H1 (cell line): ENCODE measurements at regions not wholly inside any gene's neighbourhood (a gene's known extent, or its start where the extent isn't known, plus 50 kb on each side); places are given as distances from the start of the nearest gene placed in this dataset.

Experiments
- CTCF ChIA-PET: fragments of 300-600 bp; sonication (Branson Sonifier 250); formaldehyde crosslinking; loops from one replicate; lab custom pipeline; 2021; ENCODE audit not compliant: partially characterized antibody; lab: Charles Lee
- POLR2A ChIA-PET: fragments of 300-600 bp; sonication (Branson Sonifier 250); formaldehyde crosslinking; loops from one replicate; lab custom pipeline; 2021; ENCODE audit warnings: inconsistent platforms; ENCODE audit not compliant: partially characterized antibody; lab: Charles Lee
- DNase-seq, 2 experiments: peaks; one replicate each; pipeline versions ENCODE4 v3.0.0 to v3.0.0-alpha.2; 2010 to 2022; ENCODE audit warnings: low spot score in 2 of 2, low read depth in 1 of 2, mixed read lengths in 1 of 2
- FAIRE-seq: peaks from 2 replicates; lab custom pipeline; 2011; peaks lifted over from hg19 to GRCh38; lab: Jason Lieb, UNC
- H2AFZ ChIP-seq: 2 replicates; pipeline ENCODE4 v1.8.1; 2012; ENCODE audit warnings: low read length, inconsistent platforms
- H2AK5ac ChIP-seq: 2 replicates; pipeline ENCODE4 v1.6.1; 2013; ENCODE audit warnings: low read depth, low read length
- H2BK120ac ChIP-seq: replicated peaks from 2 replicates; pipeline ENCODE3; 2013; ENCODE audit warnings: low read depth, low read length, inconsistent platforms
- H2BK12ac ChIP-seq: 2 replicates; pipeline ENCODE4 v1.6.1; 2013; ENCODE audit warnings: low read depth, low read length
- H2BK15ac ChIP-seq: 2 replicates; pipeline ENCODE4 v1.6.1; 2013; ENCODE audit warnings: low read length
- H2BK20ac ChIP-seq: 2 replicates; pipeline ENCODE4 v1.6.1; 2013; ENCODE audit warnings: low read length
- H2BK5ac ChIP-seq: 2 replicates; pipeline ENCODE4 v1.6.1; 2013; ENCODE audit warnings: low read depth, low read length
- H3K14ac ChIP-seq: 2 replicates; pipeline ENCODE4 v1.6.1; 2013; ENCODE audit warnings: inconsistent platforms; ENCODE audit not compliant: insufficient read length
- H3K18ac ChIP-seq: 2 replicates; pipeline ENCODE4 v1.6.1; 2013; ENCODE audit warnings: low read length; ENCODE audit errors: extremely low read depth
- H3K23ac ChIP-seq: 2 replicates; pipeline ENCODE4 v1.6.1; 2013; ENCODE audit warnings: inconsistent platforms; ENCODE audit not compliant: insufficient read length
- H3K23me2 ChIP-seq: 2 replicates; pipeline ENCODE4 v1.6.1; 2013; ENCODE audit warnings: low read depth, low read length
- H3K27ac ChIP-seq: 2 replicates; pipeline ENCODE4 v1.6.1; 2011; ENCODE audit warnings: low read depth, low read length, inconsistent platforms
- H3K27me3 ChIP-seq, 4 experiments: replicated peaks in 1 of 4; 1 replicate in 1 of 4; 2 replicates in 3 of 4; pipeline versions ENCODE4 v1.6.1 to v1.8.1; 2011 to 2013; ENCODE audit warnings: low read length in 3 of 4, mild to moderate bottlenecking in 3 of 4, inconsistent platforms in 2 of 4, mixed read lengths in 2 of 4, moderate library complexity in 1 of 4; ENCODE audit not compliant: control insufficient read depth in 3 of 4, insufficient read depth in 3 of 4; ENCODE audit errors: extremely low read depth in 1 of 4
- H3K36me3 ChIP-seq, 4 experiments: 2 replicates each; pipeline versions ENCODE4 v1.6.1 to v1.8.1; 2011 to 2013; ENCODE audit warnings: mild to moderate bottlenecking in 4 of 4, low read length in 3 of 4, moderate library complexity in 2 of 4, control low read depth in 1 of 4, inconsistent platforms in 1 of 4; ENCODE audit not compliant: insufficient read depth in 4 of 4, control insufficient read depth in 2 of 4
- H3K4ac ChIP-seq: replicated peaks from 2 replicates; pipeline ENCODE3; 2013; ENCODE audit warnings: low read length, low read depth, mixed read lengths, inconsistent platforms; ENCODE audit not compliant: insufficient read length
- H3K4me1 ChIP-seq, 4 experiments: replicated peaks in 1 of 4; 1 replicate in 1 of 4; 2 replicates in 3 of 4; pipeline versions ENCODE4 v1.6.1 to v1.8.1; 2011 to 2013; ENCODE audit warnings: low read length in 3 of 4, inconsistent platforms in 2 of 4, mixed read lengths in 1 of 4; ENCODE audit not compliant: insufficient read depth in 4 of 4, control insufficient read depth in 3 of 4
- H3K4me2 ChIP-seq, 2 experiments: 2 replicates each; pipeline versions ENCODE4 v1.6.1 to v1.8.1; 2011 to 2013; ENCODE audit warnings: low read depth in 2 of 2, low read length in 2 of 2, control low read depth in 1 of 2, inconsistent platforms in 1 of 2, mild to moderate bottlenecking in 1 of 2; ENCODE audit not compliant: insufficient read depth in 1 of 2
- H3K4me3 ChIP-seq, 4 experiments: fragments of 200-600, 300-600 bp in 1 of 4; sonication (generic), shearing (Covaris generic), sonication (Bioruptor Twin) in 1 of 4; 2 replicates each; pipeline versions ENCODE4 v1.5.1 to v1.8.1; 2011 to 2016; ENCODE audit warnings: low read length in 4 of 4, low read depth in 3 of 4, control low read depth in 2 of 4, inconsistent platforms in 2 of 4, mild to moderate bottlenecking in 2 of 4, mixed read lengths in 1 of 4, moderate library complexity in 1 of 4; ENCODE audit not compliant: insufficient read depth in 2 of 4; ENCODE audit errors: extremely low read depth in 1 of 4
- H3K56ac ChIP-seq: replicated peaks from 2 replicates; pipeline ENCODE3; 2013; ENCODE audit warnings: low read depth, mild to moderate bottlenecking, mixed read lengths, low read length, inconsistent platforms; ENCODE audit not compliant: insufficient read length
- H3K79me1 ChIP-seq: 2 replicates; pipeline ENCODE4 v1.6.1; 2013; ENCODE audit warnings: low read depth, low read length, control low read depth
- H3K79me2 ChIP-seq, 2 experiments: 2 replicates each; pipeline versions ENCODE4 v1.6.1 to v1.8.1; 2012 to 2013; ENCODE audit warnings: low read length in 2 of 2, mild to moderate bottlenecking in 2 of 2, inconsistent platforms in 1 of 2; ENCODE audit not compliant: insufficient read depth in 2 of 2, control insufficient read depth in 1 of 2
- H3K9ac ChIP-seq, 4 experiments: replicated peaks in 1 of 4; 1 replicate in 1 of 4; 2 replicates in 3 of 4; pipeline versions ENCODE4 v1.6.1 to v1.8.1; 2011 to 2013; ENCODE audit warnings: low read depth in 3 of 4, low read length in 3 of 4, control low read depth in 2 of 4, mild to moderate bottlenecking in 2 of 4, moderate library complexity in 2 of 4, inconsistent platforms in 1 of 4; ENCODE audit errors: extremely low read depth in 1 of 4
- H3K9me3 ChIP-seq, 2 experiments: 2 replicates each; pipeline versions ENCODE4 v1.6.1 to v1.8.1; 2012 to 2013; ENCODE audit warnings: mild to moderate bottlenecking in 2 of 2, moderate library complexity in 2 of 2, control low read depth in 1 of 2, inconsistent platforms in 1 of 2, low read depth in 1 of 2, low read length in 1 of 2, mixed read lengths in 1 of 2; ENCODE audit not compliant: insufficient read depth in 2 of 2
- H4K20me1 ChIP-seq, 2 experiments: replicated peaks in 1 of 2; 2 replicates each; pipeline versions ENCODE3 to v1.8.1; 2011 to 2013; ENCODE audit warnings: inconsistent platforms in 2 of 2, low read length in 2 of 2, mild to moderate bottlenecking in 1 of 2; ENCODE audit not compliant: insufficient read depth in 2 of 2, control insufficient read depth in 1 of 2
- H4K5ac ChIP-seq: 2 replicates; pipeline ENCODE4 v1.6.1; 2013; ENCODE audit warnings: low read length, low read depth, mixed read lengths, inconsistent platforms; ENCODE audit not compliant: insufficient read length
- H4K8ac ChIP-seq: 2 replicates; pipeline ENCODE4 v1.8.0; 2013; ENCODE audit warnings: mild to moderate bottlenecking, moderate library complexity, low read length, inconsistent platforms; ENCODE audit not compliant: insufficient read depth; ENCODE audit errors: extremely low read depth
- H4K91ac ChIP-seq: replicated peaks from 2 replicates; pipeline ENCODE3; 2013; ENCODE audit warnings: low read length, mixed read lengths, inconsistent platforms; ENCODE audit not compliant: insufficient read length
- ASH2L ChIP-seq: fragments of 200-600, 300-600 bp; sonication (generic); IDR thresholded peaks from one replicate; pipeline ENCODE4 v1.7.1; 2017; ENCODE audit warnings: low read length
- CBX5 ChIP-seq: fragments of 300-800, 300-1000 bp; sonication (generic); IDR thresholded peaks from 2 replicates; pipeline ENCODE4 v1.7.1; 2016; ENCODE audit warnings: antibody characterized with exemption, low read length, low read depth
- CEBPB ChIP-seq: IDR thresholded peaks from 2 replicates; pipeline ENCODE4 v1.6.1; 2012; ENCODE audit warnings: low read depth, low read length
- CTCF ChIP-seq, 3 experiments: IDR thresholded peaks; 1 replicate in 2 of 3; 2 replicates in 1 of 3; pipeline versions ENCODE4 v1.5.1 to v1.6.1; 2011; ENCODE audit warnings: low read length in 3 of 3, mild to moderate bottlenecking in 3 of 3, inconsistent platforms in 2 of 3, low read depth in 1 of 3, moderate library complexity in 1 of 3; ENCODE audit not compliant: insufficient read depth in 1 of 3; ENCODE audit errors: control extremely low read depth in 1 of 3
- EGR1 ChIP-seq: IDR thresholded peaks from 2 replicates; pipeline ENCODE4 v1.6.1; 2011; ENCODE audit warnings: low read depth, low read length, borderline replicate concordance
- GTF2F1 ChIP-seq: IDR thresholded peaks from 2 replicates; pipeline ENCODE4 v1.6.1; 2012; ENCODE audit warnings: low read depth, low read length, improper control_type of control experiment, borderline replicate concordance
- KDM1A ChIP-seq: fragments of 200-600, 300-600 bp; sonication (generic); IDR thresholded peaks from 2 replicates; pipeline ENCODE4 v1.7.1; 2016; ENCODE audit warnings: mild to moderate bottlenecking, low read length, borderline replicate concordance
- MAX ChIP-seq: IDR thresholded peaks from 2 replicates; pipeline ENCODE4 v1.6.1; 2012; ENCODE audit warnings: inconsistent platforms
- NRF1 ChIP-seq: IDR thresholded peaks from 2 replicates; pipeline ENCODE4 v1.6.1; 2011; ENCODE audit warnings: mild to moderate bottlenecking, low read depth, low read length, improper control_type of control experiment
- RAD21 ChIP-seq, 2 experiments: IDR thresholded peaks in 1 of 2; conservative IDR thresholded peaks in 1 of 2; 2 replicates each; pipeline ENCODE4 v1.6.1; 2011; ENCODE audit warnings: low read depth in 2 of 2, low read length in 2 of 2, improper control_type of control experiment in 1 of 2, inconsistent platforms in 1 of 2, mild to moderate bottlenecking in 1 of 2, moderate library complexity in 1 of 2
- WGBS, 2 experiments: shearing (Covaris generic) in 1 of 2; methylation state at CpG; one replicate each; pipeline versions ENCODE4 v1.1.6 to v1.1.7; 2013 to 2015; ENCODE audit warnings: low lambda C conversion rate in 2 of 2, mixed read lengths in 2 of 2, inconsistent platforms in 1 of 2, low coverage in 1 of 2, missing lambda C conversion rate in 1 of 2; ENCODE audit not compliant: insufficient replicate concordance in 2 of 2, insufficient coverage in 1 of 2, insufficient read length in 1 of 2; ENCODE audit errors: extremely low coverage in 1 of 2, missing lambda C conversion rate in 1 of 2; 5-methylcytosine and 5-hydroxymethylcytosine counted together

GRCh38 chrX:42714981-42715700, 62.8 kb downstream of the PPP1R2C start:
- FAIRE-seq = peak; percentile 90

More at GRCh38 chrX:42714981-42715700, 62.8 kb downstream of the PPP1R2C start:
- Histone ChIP-seq H2AK5ac (no peak overlapping the region), H3K79me1 (no peaks in the 10 kb centered on the region), H3K23ac (no peak overlapping the region), H3K18ac (no peak overlapping the region), H3K9me3 (no peaks in the 10 kb centered on the region), H3K14ac (no peak overlapping the region), H2BK5ac (no peak overlapping the region), H4K91ac (no peak overlapping the region), H2BK15ac (no peak overlapping the region), H3K4me1 (peaks cover 0 to 5% (median 1%) of the 10 kb centered on the region in 4 experiments; a peak in 3 of 7 replicates), H3K4me2 (no peak overlapping the region), H3K9ac (no peak overlapping the region), H4K5ac (no peak overlapping the region), H4K8ac (no peak overlapping the region), H3K36me3 (no peaks in the 10 kb centered on the region), H3K27ac (no peak overlapping the region), H2BK20ac (no peak overlapping the region), H3K4ac (no peak overlapping the region), H3K56ac (no peak overlapping the region), H4K20me1 (no peaks in the 10 kb centered on the region), H2BK120ac (no peak overlapping the region), H2AFZ (peak overlapping the region; percentile 62; the same call in 1 of the 2 replicates), H3K23me2 (no peaks in the 10 kb centered on the region), H3K79me2 (no peaks in the 10 kb centered on the region), H2BK12ac (no peak overlapping the region), H3K27me3 (no peaks in the 10 kb centered on the region), H3K4me3 (no peak overlapping the region)
- ChIA-PET CTCF (interaction anchor here (0.6 to 1.3 kb wide), 6 partner anchors 17 to 342 kb away, joined by 3 to 5 read pairs (median 4); no protein-coding TSS in a partner anchor), POLR2A (no interaction called here)
- peak; percentile 23 to 47 for DNase-seq
- 46% methylated on average over 10 of the region's 11 CpGs; no CpG with 5 or more reads in 1 of the 2 experiments for WGBS, 2 experiments
- TF ChIP-seq EGR1 = no peak
- peak; percentile 46 to 62; a peak in 3 of 4 replicates for TF ChIP-seq RAD21 (IDR thresholded peaks at IDR 0.05 in 1 of 2, conservative IDR thresholded peaks at IDR 0.05 in 1 of 2; ENCODE audit: low read depth in 2 of 2, low read length in 2 of 2)
- no peak for TF ChIP-seq CEBPB
- TF ChIP-seq CBX5 = no peak
- TF ChIP-seq KDM1A = no peak
- TF ChIP-seq ASH2L = no peak
- peak; percentile 50 to 74 (median 60) for TF ChIP-seq CTCF (IDR thresholded peaks at IDR 0.05; ENCODE audit: control extremely low read depth in 1 of 3, insufficient read depth in 1 of 3, low read depth in 1 of 3, low read length in 3 of 3)
- no peak for TF ChIP-seq MAX
- TF ChIP-seq GTF2F1 = no peak
- TF ChIP-seq NRF1 = no peak
